KMS-11 (cell line): ENCODE measurements at regions not wholly inside any gene's neighbourhood (a gene's known extent, or its start where the extent isn't known, plus 50 kb on each side); places are given as distances from the start of the nearest gene placed in this dataset.
"Not testable (repeated sequence)": the region's sequence is repeated elsewhere in the genome, so short reads cannot be mapped to it uniquely, and the experiment has no call there.

Source experiments
- H2AFZ ChIP-seq: fragments of 200-600 bp; sonication (generic); 2 replicates; pipeline ENCODE4 v1.6.1; 2016; ENCODE audit warnings: antibody characterized with exemption, mixed run types, low read depth
- H3K27ac ChIP-seq: fragments of 200-600 bp; sonication (generic); 2 replicates; pipeline ENCODE4 v1.6.1; 2016; ENCODE audit warnings: mild to moderate bottlenecking, mixed run types
- H3K27me3 ChIP-seq: fragments of 200-600 bp; sonication (generic); 2 replicates; pipeline ENCODE4 v1.6.1; 2017; ENCODE audit warnings: mild to moderate bottlenecking, low read depth, mixed run types, moderate library complexity; ENCODE audit not compliant: insufficient read depth
- H3K36me3 ChIP-seq: fragments of 200-600 bp; sonication (generic); 2 replicates; pipeline ENCODE4 v1.6.1; 2017; ENCODE audit warnings: mild to moderate bottlenecking, mixed run types; ENCODE audit not compliant: insufficient read depth
- H3K4me1 ChIP-seq: fragments of 200-600 bp; sonication (generic); 2 replicates; pipeline ENCODE4 v1.6.1; 2016; ENCODE audit warnings: mild to moderate bottlenecking, low read depth, mixed run types; ENCODE audit not compliant: poor library complexity, severe bottlenecking
- H3K4me2 ChIP-seq: fragments of 200-600 bp; sonication (generic); 2 replicates; pipeline ENCODE4 v1.7.0; 2016; ENCODE audit warnings: mild to moderate bottlenecking, mixed run types
- H3K4me3 ChIP-seq: fragments of 200-600 bp; sonication (generic); IDR thresholded peaks from 2 replicates; pipeline ENCODE4 v1.6.1; 2017; ENCODE audit warnings: low read depth, low read length, mixed read lengths; ENCODE audit not compliant: insufficient read depth
- H3K79me2 ChIP-seq: fragments of 200-600 bp; sonication (generic); 2 replicates; pipeline ENCODE4 v1.6.1; 2016; ENCODE audit warnings: low read depth, mixed run types; ENCODE audit not compliant: insufficient read depth
- H3K9ac ChIP-seq: fragments of 200-600 bp; sonication (generic); 2 replicates; pipeline ENCODE4 v1.6.1; 2016; ENCODE audit warnings: mild to moderate bottlenecking, mixed run types
- H4K20me1 ChIP-seq: fragments of 200-600 bp; sonication (generic); 2 replicates; pipeline ENCODE4 v1.6.1; 2016; ENCODE audit warnings: mild to moderate bottlenecking, mixed run types; ENCODE audit not compliant: insufficient read depth
- TF ChIP-seq, protein P1 (sequence below): fragments of 200-600 bp; sonication (generic); conservative IDR thresholded peaks from 2 replicates; pipeline ENCODE4 v1.6.1; 2017; ENCODE audit warnings: low read depth, mild to moderate bottlenecking, antibody characterized with exemption, low read length, moderate library complexity, mixed read lengths

DNA sequence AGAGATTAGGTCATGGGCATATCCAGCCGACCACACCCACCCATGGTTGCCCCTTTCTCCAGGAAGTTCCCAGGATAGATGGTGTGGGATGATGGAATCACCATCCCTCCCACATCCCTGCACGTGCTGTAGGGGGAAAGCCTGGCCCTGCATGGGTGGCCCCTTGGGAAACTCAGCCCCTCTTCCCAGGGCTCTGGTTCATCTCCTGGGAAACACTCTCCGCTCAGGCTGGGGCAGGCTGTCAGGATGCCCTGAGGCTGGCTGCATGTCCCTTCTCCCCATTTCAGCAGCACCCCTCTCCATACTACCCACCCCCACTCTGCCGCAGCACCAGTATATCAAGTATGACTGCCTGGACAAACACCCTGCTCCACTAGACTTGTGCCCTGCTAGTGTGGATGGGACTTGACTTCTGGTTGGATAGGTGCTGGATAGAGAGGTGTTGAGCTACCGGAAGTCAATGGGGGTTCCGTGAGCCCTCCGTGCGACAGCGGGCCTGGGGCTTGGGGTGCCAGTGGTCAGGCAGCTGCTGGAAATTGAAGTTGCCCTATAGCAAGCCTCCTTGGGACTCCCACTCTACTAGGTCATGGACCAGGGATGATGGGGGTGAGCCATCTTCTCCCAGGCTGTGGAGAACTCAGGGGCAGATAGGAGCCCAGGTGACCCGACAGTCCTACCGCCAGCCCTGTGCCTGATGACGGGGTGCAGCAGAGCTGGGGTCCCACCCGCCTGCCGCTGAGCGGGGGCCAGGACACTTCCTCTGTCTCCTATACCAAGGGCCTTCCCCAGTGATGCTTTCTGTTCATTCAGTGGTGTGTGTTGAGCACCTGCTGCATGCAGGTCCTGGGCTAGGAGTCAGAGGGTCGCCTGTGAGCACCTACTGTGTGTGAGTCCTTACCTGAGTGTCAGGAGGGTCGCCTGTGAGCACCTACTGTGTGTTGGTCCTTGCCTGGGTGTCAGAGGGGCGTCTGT lies 69.4 kb upstream of the COL5A1 start:
- H3K27ac ChIP-seq, result no peak overlapping the region
- H3K36me3 ChIP-seq, result no peaks in the 10 kb centered on the region
- no peak overlapping the region for H3K9ac ChIP-seq
- no peaks in the 10 kb centered on the region for H3K4me1 ChIP-seq
- no peak overlapping the region for H3K4me2 ChIP-seq
- H3K27me3 ChIP-seq, result peaks cover 11% of the 10 kb centered on the region; the same call in 1 of the 2 replicates
- TF ChIP-seq, protein P1, sequence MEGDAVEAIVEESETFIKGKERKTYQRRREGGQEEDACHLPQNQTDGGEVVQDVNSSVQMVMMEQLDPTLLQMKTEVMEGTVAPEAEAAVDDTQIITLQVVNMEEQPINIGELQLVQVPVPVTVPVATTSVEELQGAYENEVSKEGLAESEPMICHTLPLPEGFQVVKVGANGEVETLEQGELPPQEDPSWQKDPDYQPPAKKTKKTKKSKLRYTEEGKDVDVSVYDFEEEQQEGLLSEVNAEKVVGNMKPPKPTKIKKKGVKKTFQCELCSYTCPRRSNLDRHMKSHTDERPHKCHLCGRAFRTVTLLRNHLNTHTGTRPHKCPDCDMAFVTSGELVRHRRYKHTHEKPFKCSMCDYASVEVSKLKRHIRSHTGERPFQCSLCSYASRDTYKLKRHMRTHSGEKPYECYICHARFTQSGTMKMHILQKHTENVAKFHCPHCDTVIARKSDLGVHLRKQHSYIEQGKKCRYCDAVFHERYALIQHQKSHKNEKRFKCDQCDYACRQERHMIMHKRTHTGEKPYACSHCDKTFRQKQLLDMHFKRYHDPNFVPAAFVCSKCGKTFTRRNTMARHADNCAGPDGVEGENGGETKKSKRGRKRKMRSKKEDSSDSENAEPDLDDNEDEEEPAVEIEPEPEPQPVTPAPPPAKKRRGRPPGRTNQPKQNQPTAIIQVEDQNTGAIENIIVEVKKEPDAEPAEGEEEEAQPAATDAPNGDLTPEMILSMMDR, result no peak
- no peak overlapping the region for H2AFZ ChIP-seq
- no peak overlapping the region for H3K4me3 ChIP-seq
- no peaks in the 10 kb centered on the region for H3K79me2 ChIP-seq
- H4K20me1 ChIP-seq, result no peaks in the 10 kb centered on the region

DNA sequence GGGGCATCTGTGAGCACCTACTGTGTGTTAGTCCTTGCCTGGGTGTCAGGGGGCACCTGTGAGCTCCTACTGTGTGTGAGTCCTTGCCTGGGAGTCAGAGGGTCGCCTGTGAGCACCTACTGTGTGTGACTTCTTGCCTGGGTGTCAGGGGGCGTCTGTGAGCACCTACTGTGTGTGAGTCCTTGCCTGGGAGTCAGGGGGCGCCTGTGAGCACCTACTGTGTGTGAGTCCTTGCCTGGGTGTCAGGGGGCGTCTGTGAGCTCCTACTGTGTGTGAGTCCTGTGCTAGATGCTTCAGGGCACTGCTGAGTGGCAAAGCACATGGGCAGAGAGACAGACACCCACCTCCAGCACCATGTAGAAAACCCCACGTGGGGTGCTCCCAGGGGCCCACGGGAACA lies 66.9 kb upstream of the COL5A1 start:
- not testable (repeated sequence) for H3K36me3 ChIP-seq, H3K4me2 ChIP-seq, H3K9ac ChIP-seq, H4K20me1 ChIP-seq, H3K27ac ChIP-seq, H3K4me3 ChIP-seq, H3K79me2 ChIP-seq, H2AFZ ChIP-seq, H3K4me1 ChIP-seq
- peaks cover 11% of the 10 kb centered on the region; the same call in 1 of the 2 replicates for H3K27me3 ChIP-seq

DNA sequence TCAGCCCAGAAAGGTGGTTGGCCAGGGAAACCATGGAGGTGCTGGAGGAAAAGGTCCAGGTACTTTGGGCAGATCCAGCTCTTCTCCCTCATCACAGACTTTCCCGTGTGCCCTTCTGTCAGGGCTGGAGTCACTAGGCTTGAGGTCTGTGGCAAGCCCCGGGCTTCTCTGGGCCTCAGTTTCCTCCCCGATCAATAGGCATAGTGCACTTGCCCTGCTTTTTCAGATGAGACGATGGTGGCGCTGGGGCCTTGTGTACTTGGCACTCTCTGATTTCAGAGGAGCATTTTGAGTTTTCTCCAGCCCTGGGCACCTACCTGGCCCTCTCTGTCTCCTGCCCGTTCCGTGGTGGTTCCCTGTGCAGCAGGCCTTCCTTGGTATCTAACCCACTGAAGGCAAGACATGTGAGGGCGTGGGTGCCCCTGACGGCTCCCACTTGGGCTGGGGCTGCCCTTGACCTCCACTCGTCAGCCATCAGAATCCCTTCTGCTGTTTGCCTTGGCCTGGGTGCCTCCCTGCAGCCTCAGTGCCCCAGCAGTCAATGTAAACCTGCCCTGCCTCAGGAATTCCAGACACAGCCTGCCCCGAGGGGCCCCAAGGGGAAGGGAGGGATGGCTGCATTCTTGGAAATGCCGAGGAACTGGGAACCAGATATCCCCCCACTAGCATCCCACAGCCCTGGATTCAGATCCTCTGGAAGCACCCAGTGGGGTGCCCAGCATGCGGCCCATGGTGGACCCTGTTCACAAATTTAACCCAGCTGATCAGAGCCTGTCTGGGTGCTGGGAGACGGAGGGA lies 66.3 kb upstream of the COL5A1 start:
- Histone ChIP-seq H3K27ac (no peak overlapping the region), H3K4me2 (no peak overlapping the region), H3K79me2 (no peaks in the 10 kb centered on the region), H3K4me3 (no peak overlapping the region), H3K9ac (no peak overlapping the region), H3K36me3 (no peaks in the 10 kb centered on the region), H2AFZ (no peak overlapping the region), H3K4me1 (no peaks in the 10 kb centered on the region), H3K27me3 (peaks cover 16% of the 10 kb centered on the region; the same call in 1 of the 2 replicates), H4K20me1 (no peaks in the 10 kb centered on the region)
- TF ChIP-seq, protein P1, result no peak

DNA sequence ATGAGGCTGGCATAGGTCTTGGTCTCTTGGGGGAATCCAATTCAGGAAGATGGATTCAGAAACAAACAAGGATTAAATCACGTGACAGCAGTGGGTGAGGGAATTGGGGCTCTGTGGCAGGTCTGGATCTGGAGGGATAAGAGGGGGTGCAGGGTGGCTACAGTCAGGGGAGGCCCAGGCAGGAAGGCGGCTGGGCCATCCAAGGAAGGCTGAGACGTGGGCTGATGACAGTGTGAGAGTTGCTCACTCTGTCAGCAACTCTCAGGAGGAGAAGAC lies 65.8 kb upstream of the COL5A1 start:
- Histone ChIP-seq H3K79me2 (no peaks in the 10 kb centered on the region), H4K20me1 (no peaks in the 10 kb centered on the region), H3K27me3 (peaks cover 21% of the 10 kb centered on the region; the same call in 1 of the 2 replicates), H3K27ac (no peak overlapping the region), H2AFZ (no peak overlapping the region), H3K9ac (no peak overlapping the region), H3K4me1 (no peaks in the 10 kb centered on the region), H3K36me3 (no peaks in the 10 kb centered on the region), H3K4me3 (no peak overlapping the region), H3K4me2 (no peak overlapping the region)
- TF ChIP-seq, protein P1, result no peak
